Osteocyte (in vitro differentiated cells): ENCODE measurements at regions not wholly inside any gene's neighbourhood (a gene's known extent, or its start where the extent isn't known, plus 50 kb on each side); places are given as distances from the start of the nearest gene placed in this dataset.

Experiments used
- DNase-seq: peaks from one replicate; pipeline ENCODE4 v3.0.0; 2021; ENCODE audit warnings: mixed read lengths; ENCODE audit not compliant: unreplicated experiment; ENCODE audit errors: extremely low spot score
- H3K27ac Mint-ChIP-seq: one replicate; pipeline ENCODE4 v1.8.0; 2021; ENCODE audit warnings: mild to moderate bottlenecking, mixed read lengths; ENCODE audit not compliant: unreplicated experiment
- H3K27me3 Mint-ChIP-seq: one replicate; pipeline ENCODE4 v1.8.0; 2021; ENCODE audit warnings: mixed read lengths; ENCODE audit not compliant: unreplicated experiment
- H3K36me3 Mint-ChIP-seq: one replicate; pipeline ENCODE4 v1.8.0; 2021; ENCODE audit warnings: mixed read lengths; ENCODE audit not compliant: unreplicated experiment
- H3K4me1 Mint-ChIP-seq: one replicate; pipeline ENCODE4 v1.8.0; 2021; ENCODE audit warnings: mixed read lengths; ENCODE audit not compliant: unreplicated experiment
- H3K4me3 Mint-ChIP-seq: one replicate; pipeline ENCODE4 v1.8.0; 2021; ENCODE audit warnings: mild to moderate bottlenecking, moderate library complexity, mixed read lengths; ENCODE audit not compliant: unreplicated experiment
- H3K9me3 Mint-ChIP-seq: one replicate; pipeline ENCODE4 v1.8.0; 2021; ENCODE audit warnings: mixed read lengths; ENCODE audit not compliant: unreplicated experiment
- TF ChIP-seq, protein P1 (sequence below): fragments of 200-600 bp; sonication (generic); IDR thresholded peaks from 2 replicates; pipeline ENCODE4 v1.5.0; 2021; ENCODE audit warnings: antibody characterized with exemption, mild to moderate bottlenecking, moderate library complexity

- H3K27me3 Mint-ChIP-seq: no peaks in the 10 kb centered on the region
- no peak overlapping the region for H3K27ac Mint-ChIP-seq
- TF ChIP-seq, protein P1, sequence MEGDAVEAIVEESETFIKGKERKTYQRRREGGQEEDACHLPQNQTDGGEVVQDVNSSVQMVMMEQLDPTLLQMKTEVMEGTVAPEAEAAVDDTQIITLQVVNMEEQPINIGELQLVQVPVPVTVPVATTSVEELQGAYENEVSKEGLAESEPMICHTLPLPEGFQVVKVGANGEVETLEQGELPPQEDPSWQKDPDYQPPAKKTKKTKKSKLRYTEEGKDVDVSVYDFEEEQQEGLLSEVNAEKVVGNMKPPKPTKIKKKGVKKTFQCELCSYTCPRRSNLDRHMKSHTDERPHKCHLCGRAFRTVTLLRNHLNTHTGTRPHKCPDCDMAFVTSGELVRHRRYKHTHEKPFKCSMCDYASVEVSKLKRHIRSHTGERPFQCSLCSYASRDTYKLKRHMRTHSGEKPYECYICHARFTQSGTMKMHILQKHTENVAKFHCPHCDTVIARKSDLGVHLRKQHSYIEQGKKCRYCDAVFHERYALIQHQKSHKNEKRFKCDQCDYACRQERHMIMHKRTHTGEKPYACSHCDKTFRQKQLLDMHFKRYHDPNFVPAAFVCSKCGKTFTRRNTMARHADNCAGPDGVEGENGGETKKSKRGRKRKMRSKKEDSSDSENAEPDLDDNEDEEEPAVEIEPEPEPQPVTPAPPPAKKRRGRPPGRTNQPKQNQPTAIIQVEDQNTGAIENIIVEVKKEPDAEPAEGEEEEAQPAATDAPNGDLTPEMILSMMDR: no peak
- no peak overlapping the region for H3K4me3 Mint-ChIP-seq
- DNase-seq: no peak
- no peaks in the 10 kb centered on the region for H3K36me3 Mint-ChIP-seq
- no peaks in the 10 kb centered on the region for H3K9me3 Mint-ChIP-seq
- H3K4me1 Mint-ChIP-seq: peaks cover 11% of the 10 kb centered on the region
These were observed 508.2 kb upstream of the SEMA3D start for GRCh38 chr7:85695041-85695440.

DNA sequence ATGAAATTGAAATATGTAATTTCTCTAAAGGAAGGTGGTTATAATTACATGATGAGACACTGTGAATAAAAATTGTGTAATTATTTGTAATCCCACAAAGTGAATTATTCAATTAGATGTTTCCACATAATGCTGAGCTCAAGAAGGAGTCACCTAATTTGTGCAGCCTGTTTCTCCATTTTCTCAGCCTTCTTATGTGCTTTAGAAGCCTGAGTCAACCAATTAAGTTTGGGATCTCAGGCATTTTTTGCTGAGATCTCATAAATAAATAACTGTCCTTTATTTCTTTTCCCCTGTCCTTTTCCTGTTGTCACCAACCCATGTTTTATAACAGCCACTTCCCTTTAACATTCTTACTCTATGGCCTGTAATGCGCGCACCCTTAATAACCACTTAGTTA, 506.5 kb upstream of the SEMA3D start:
- no peaks in the 10 kb centered on the region for H3K36me3 Mint-ChIP-seq
- no peak for DNase-seq
- H3K9me3 Mint-ChIP-seq: no peaks in the 10 kb centered on the region
- TF ChIP-seq, protein P1: no peak
- H3K4me3 Mint-ChIP-seq: no peak overlapping the region
- H3K27ac Mint-ChIP-seq: no peak overlapping the region
- no peaks in the 10 kb centered on the region for H3K27me3 Mint-ChIP-seq
- H3K4me1 Mint-ChIP-seq: peaks cover 16% of the 10 kb centered on the region

DNA sequence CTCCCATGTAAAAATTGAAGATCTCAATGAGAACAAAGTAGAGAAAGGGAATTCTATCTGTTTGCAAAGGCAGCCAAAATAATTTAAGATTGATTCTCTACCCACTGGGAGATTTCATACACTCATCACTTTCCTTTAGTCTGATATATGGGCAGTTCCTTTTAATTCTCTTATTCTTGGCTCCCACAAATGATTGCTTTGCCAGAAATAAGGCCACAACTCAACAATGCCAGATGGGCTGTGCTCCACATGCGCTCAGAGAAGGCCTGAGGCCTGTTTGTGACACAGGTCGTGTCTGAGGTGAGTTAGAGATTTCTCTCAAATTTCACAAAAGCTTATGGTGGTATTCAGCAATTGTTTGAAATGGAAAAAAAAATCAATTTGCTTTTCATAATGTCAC, 501.9 kb upstream of the SEMA3D start:
- Mint-ChIP-seq H3K4me1 (peaks cover 5% of the 10 kb centered on the region), H3K9me3 (peaks cover 16% of the 10 kb centered on the region), H3K4me3 (no peak overlapping the region), H3K27me3 (no peaks in the 10 kb centered on the region), H3K27ac (no peak overlapping the region), H3K36me3 (no peaks in the 10 kb centered on the region)
- DNase-seq: no peak
- TF ChIP-seq, protein P1: no peak

- Mint-ChIP-seq H3K27ac (no peak overlapping the region), H3K27me3 (no peaks in the 10 kb centered on the region), H3K9me3 (peaks cover 16% of the 10 kb centered on the region), H3K4me3 (no peak overlapping the region), H3K36me3 (no peaks in the 10 kb centered on the region), H3K4me1 (peaks cover 12% of the 10 kb centered on the region)
- TF ChIP-seq, protein P1: no peak
- DNase-seq: no peak
These were observed 499.7 kb upstream of the SEMA3D start for GRCh38 chr7:85686401-85687181.

- TF ChIP-seq, protein P1: no peak
- DNase-seq: no peak
- H3K4me3 Mint-ChIP-seq: no peak overlapping the region
- peaks cover 16% of the 10 kb centered on the region for H3K9me3 Mint-ChIP-seq
- H3K4me1 Mint-ChIP-seq: peaks cover 12% of the 10 kb centered on the region
- no peaks in the 10 kb centered on the region for H3K27me3 Mint-ChIP-seq
- H3K27ac Mint-ChIP-seq: no peak overlapping the region
- no peaks in the 10 kb centered on the region for H3K36me3 Mint-ChIP-seq
These were observed 499.0 kb upstream of the SEMA3D start for GRCh38 chr7:85685901-85686300.
